AG04449 (cell line): ENCODE measurements at regions not wholly inside any gene's neighbourhood (a gene's known extent, or its start where the extent isn't known, plus 50 kb on each side); places are given as distances from the start of the nearest gene placed in this dataset.

Experiments
- CTCF ChIA-PET: fragments of 350-600 bp; formaldehyde crosslinking; extraction: SDS; loops from one replicate; lab custom pipeline; 2021; ENCODE audit warnings: antibody characterized with exemption; lab: Yijun Ruan, JAX
- POLR2A ChIA-PET: fragments of 400-600, 350-600 bp; formaldehyde crosslinking; extraction: SDS; loops from one replicate; lab custom pipeline; 2020; ENCODE audit warnings: antibody characterized with exemption, inconsistent platforms; lab: Yijun Ruan, JAX
- DNase-seq: peaks from one replicate; pipeline ENCODE4 v3.0.0-alpha.2; 2010; ENCODE audit warnings: low read depth, low spot score
- H3K4me3 ChIP-seq: 2 replicates; pipeline ENCODE4 v1.5.1; 2011; ENCODE audit warnings: low read depth, mild to moderate bottlenecking, control low read depth, low read length
- CTCF ChIP-seq: IDR thresholded peaks from one replicate; pipeline ENCODE4 v1.5.1; 2011; ENCODE audit warnings: mild to moderate bottlenecking, moderate library complexity, low read length, control low read depth, inconsistent platforms; ENCODE audit not compliant: insufficient read depth; ENCODE audit errors: missing control alignments

- TF ChIP-seq CTCF = no peak
- POLR2A ChIA-PET = no interaction called here
- no peak overlapping the region for H3K4me3 ChIP-seq
- CTCF ChIA-PET = no interaction called here
- DNase-seq = no peak
Measured at GRCh38 chr20:7237251-7237650, 469.8 kb downstream of the BMP2 start.

GRCh38 chr20:7240490-7240889 lies 473.0 kb downstream of the BMP2 start:
- no peak for TF ChIP-seq CTCF
- no peak for DNase-seq
- ChIA-PET POLR2A (no interaction called here), CTCF (no interaction called here)
- H3K4me3 ChIP-seq = no peak overlapping the region

GRCh38 chr20:7248281-7249201 lies 481.1 kb downstream of the BMP2 start:
- H3K4me3 ChIP-seq = no peak overlapping the region
- ChIA-PET CTCF (no interaction called here), POLR2A (no interaction called here)
- no peak for DNase-seq
- no peak for TF ChIP-seq CTCF

- TF ChIP-seq CTCF = no peak
- CTCF ChIA-PET = no interaction called here
Measured at GRCh38 chr20:7250337-7250736, 482.9 kb downstream of the BMP2 start.

GRCh38 chr20:7257099-7257498 lies 489.6 kb downstream of the BMP2 start:
- no peak for DNase-seq
- POLR2A ChIA-PET = no interaction called here
- CTCF ChIA-PET = no interaction called here
- TF ChIP-seq CTCF = no peak
- H3K4me3 ChIP-seq = no peak overlapping the region

More at GRCh38 chr20:7250337-7250736, 482.9 kb downstream of the BMP2 start:
- no peak overlapping the region for H3K4me3 ChIP-seq
- POLR2A ChIA-PET = no interaction called here
- no peak for DNase-seq

GRCh38 chr20:7257692-7258466 lies 490.4 kb downstream of the BMP2 start:
- CTCF ChIA-PET = no interaction called here
- TF ChIP-seq CTCF = no peak

More at GRCh38 chr20:7257692-7258466, 490.4 kb downstream of the BMP2 start:
- POLR2A ChIA-PET = no interaction called here
- no peak overlapping the region for H3K4me3 ChIP-seq
- DNase-seq = no peak
